ENCODE measurements at regions not wholly inside any gene's neighbourhood (a gene's known extent, or its start where the extent isn't known, plus 50 kb on each side); places are given as distances from the start of the nearest gene placed in this dataset.

DNA sequence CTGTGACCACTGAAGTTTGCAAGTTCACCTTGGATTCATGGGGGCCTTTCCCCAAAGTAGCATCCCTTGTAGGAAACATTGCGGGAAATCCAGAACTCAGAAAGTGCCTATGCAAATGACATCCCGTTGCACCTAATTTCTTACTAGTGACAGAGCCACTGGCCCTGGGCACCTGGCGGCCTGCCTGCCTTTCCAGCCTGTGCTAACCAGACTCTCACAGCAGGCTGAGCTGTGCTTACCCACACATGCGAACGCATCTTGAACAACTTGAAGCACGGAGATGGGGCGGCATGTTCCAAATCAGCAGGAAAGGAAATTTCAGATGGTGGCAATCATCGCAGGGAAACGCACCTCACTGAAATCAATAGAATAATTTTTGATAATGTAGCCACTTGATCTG, 405.8 kb downstream of the TMEM182 start:
- TF ChIP-seq CTCF (IDR thresholded peaks at IDR 0.05) = no peak
- no peak for TF ChIP-seq POLR2A (IDR thresholded peaks at IDR 0.05)

Data from testis (tissue), 2 donors.